H1 (cell line): ENCODE measurements at regions not wholly inside any gene's neighbourhood (a gene's known extent, or its start where the extent isn't known, plus 50 kb on each side); places are given as distances from the start of the nearest gene placed in this dataset.
A peak's percentile ranks its signal among the peaks of the same experiment; 100 is the strongest.

ENCODE experiments used
- CTCF ChIA-PET: fragments of 300-600 bp; sonication (Branson Sonifier 250); formaldehyde crosslinking; loops from one replicate; lab custom pipeline; 2021; ENCODE audit not compliant: partially characterized antibody; lab: Charles Lee
- POLR2A ChIA-PET: fragments of 300-600 bp; sonication (Branson Sonifier 250); formaldehyde crosslinking; loops from one replicate; lab custom pipeline; 2021; ENCODE audit warnings: inconsistent platforms; ENCODE audit not compliant: partially characterized antibody; lab: Charles Lee
- DNase-seq, 2 experiments: peaks; one replicate each; pipeline versions ENCODE4 v3.0.0 to v3.0.0-alpha.2; 2010 to 2022; ENCODE audit warnings: low spot score in 2 of 2, low read depth in 1 of 2, mixed read lengths in 1 of 2
- FAIRE-seq: peaks from 2 replicates; lab custom pipeline; 2011; peaks lifted over from hg19 to GRCh38; lab: Jason Lieb, UNC
- H2AFZ ChIP-seq: 2 replicates; pipeline ENCODE4 v1.8.1; 2012; ENCODE audit warnings: low read length, inconsistent platforms
- H2AK5ac ChIP-seq: 2 replicates; pipeline ENCODE4 v1.6.1; 2013; ENCODE audit warnings: low read depth, low read length
- H2BK120ac ChIP-seq: replicated peaks from 2 replicates; pipeline ENCODE3; 2013; ENCODE audit warnings: low read depth, low read length, inconsistent platforms
- H2BK12ac ChIP-seq: 2 replicates; pipeline ENCODE4 v1.6.1; 2013; ENCODE audit warnings: low read depth, low read length
- H2BK15ac ChIP-seq: 2 replicates; pipeline ENCODE4 v1.6.1; 2013; ENCODE audit warnings: low read length
- H2BK20ac ChIP-seq: 2 replicates; pipeline ENCODE4 v1.6.1; 2013; ENCODE audit warnings: low read length
- H2BK5ac ChIP-seq: 2 replicates; pipeline ENCODE4 v1.6.1; 2013; ENCODE audit warnings: low read depth, low read length
- H3K14ac ChIP-seq: 2 replicates; pipeline ENCODE4 v1.6.1; 2013; ENCODE audit warnings: inconsistent platforms; ENCODE audit not compliant: insufficient read length
- H3K18ac ChIP-seq: 2 replicates; pipeline ENCODE4 v1.6.1; 2013; ENCODE audit warnings: low read length; ENCODE audit errors: extremely low read depth
- H3K23ac ChIP-seq: 2 replicates; pipeline ENCODE4 v1.6.1; 2013; ENCODE audit warnings: inconsistent platforms; ENCODE audit not compliant: insufficient read length
- H3K23me2 ChIP-seq: 2 replicates; pipeline ENCODE4 v1.6.1; 2013; ENCODE audit warnings: low read depth, low read length
- H3K27ac ChIP-seq: 2 replicates; pipeline ENCODE4 v1.6.1; 2011; ENCODE audit warnings: low read depth, low read length, inconsistent platforms
- H3K27me3 ChIP-seq, 4 experiments: replicated peaks in 1 of 4; 1 replicate in 1 of 4; 2 replicates in 3 of 4; pipeline versions ENCODE4 v1.6.1 to v1.8.1; 2011 to 2013; ENCODE audit warnings: low read length in 3 of 4, mild to moderate bottlenecking in 3 of 4, inconsistent platforms in 2 of 4, mixed read lengths in 2 of 4, moderate library complexity in 1 of 4; ENCODE audit not compliant: control insufficient read depth in 3 of 4, insufficient read depth in 3 of 4; ENCODE audit errors: extremely low read depth in 1 of 4
- H3K36me3 ChIP-seq, 4 experiments: 2 replicates each; pipeline versions ENCODE4 v1.6.1 to v1.8.1; 2011 to 2013; ENCODE audit warnings: mild to moderate bottlenecking in 4 of 4, low read length in 3 of 4, moderate library complexity in 2 of 4, control low read depth in 1 of 4, inconsistent platforms in 1 of 4; ENCODE audit not compliant: insufficient read depth in 4 of 4, control insufficient read depth in 2 of 4
- H3K4ac ChIP-seq: replicated peaks from 2 replicates; pipeline ENCODE3; 2013; ENCODE audit warnings: low read length, low read depth, mixed read lengths, inconsistent platforms; ENCODE audit not compliant: insufficient read length
- H3K4me1 ChIP-seq, 4 experiments: replicated peaks in 1 of 4; 1 replicate in 1 of 4; 2 replicates in 3 of 4; pipeline versions ENCODE4 v1.6.1 to v1.8.1; 2011 to 2013; ENCODE audit warnings: low read length in 3 of 4, inconsistent platforms in 2 of 4, mixed read lengths in 1 of 4; ENCODE audit not compliant: insufficient read depth in 4 of 4, control insufficient read depth in 3 of 4
- H3K4me2 ChIP-seq, 2 experiments: 2 replicates each; pipeline versions ENCODE4 v1.6.1 to v1.8.1; 2011 to 2013; ENCODE audit warnings: low read depth in 2 of 2, low read length in 2 of 2, control low read depth in 1 of 2, inconsistent platforms in 1 of 2, mild to moderate bottlenecking in 1 of 2; ENCODE audit not compliant: insufficient read depth in 1 of 2
- H3K4me3 ChIP-seq, 4 experiments: fragments of 200-600, 300-600 bp in 1 of 4; sonication (generic), shearing (Covaris generic), sonication (Bioruptor Twin) in 1 of 4; 2 replicates each; pipeline versions ENCODE4 v1.5.1 to v1.8.1; 2011 to 2016; ENCODE audit warnings: low read length in 4 of 4, low read depth in 3 of 4, control low read depth in 2 of 4, inconsistent platforms in 2 of 4, mild to moderate bottlenecking in 2 of 4, mixed read lengths in 1 of 4, moderate library complexity in 1 of 4; ENCODE audit not compliant: insufficient read depth in 2 of 4; ENCODE audit errors: extremely low read depth in 1 of 4
- H3K56ac ChIP-seq: replicated peaks from 2 replicates; pipeline ENCODE3; 2013; ENCODE audit warnings: low read depth, mild to moderate bottlenecking, mixed read lengths, low read length, inconsistent platforms; ENCODE audit not compliant: insufficient read length
- H3K79me1 ChIP-seq: 2 replicates; pipeline ENCODE4 v1.6.1; 2013; ENCODE audit warnings: low read depth, low read length, control low read depth
- H3K79me2 ChIP-seq, 2 experiments: 2 replicates each; pipeline versions ENCODE4 v1.6.1 to v1.8.1; 2012 to 2013; ENCODE audit warnings: low read length in 2 of 2, mild to moderate bottlenecking in 2 of 2, inconsistent platforms in 1 of 2; ENCODE audit not compliant: insufficient read depth in 2 of 2, control insufficient read depth in 1 of 2
- H3K9ac ChIP-seq, 4 experiments: replicated peaks in 1 of 4; 1 replicate in 1 of 4; 2 replicates in 3 of 4; pipeline versions ENCODE4 v1.6.1 to v1.8.1; 2011 to 2013; ENCODE audit warnings: low read depth in 3 of 4, low read length in 3 of 4, control low read depth in 2 of 4, mild to moderate bottlenecking in 2 of 4, moderate library complexity in 2 of 4, inconsistent platforms in 1 of 4; ENCODE audit errors: extremely low read depth in 1 of 4
- H3K9me3 ChIP-seq, 2 experiments: 2 replicates each; pipeline versions ENCODE4 v1.6.1 to v1.8.1; 2012 to 2013; ENCODE audit warnings: mild to moderate bottlenecking in 2 of 2, moderate library complexity in 2 of 2, control low read depth in 1 of 2, inconsistent platforms in 1 of 2, low read depth in 1 of 2, low read length in 1 of 2, mixed read lengths in 1 of 2; ENCODE audit not compliant: insufficient read depth in 2 of 2
- H4K20me1 ChIP-seq, 2 experiments: replicated peaks in 1 of 2; 2 replicates each; pipeline versions ENCODE3 to v1.8.1; 2011 to 2013; ENCODE audit warnings: inconsistent platforms in 2 of 2, low read length in 2 of 2, mild to moderate bottlenecking in 1 of 2; ENCODE audit not compliant: insufficient read depth in 2 of 2, control insufficient read depth in 1 of 2
- H4K5ac ChIP-seq: 2 replicates; pipeline ENCODE4 v1.6.1; 2013; ENCODE audit warnings: low read length, low read depth, mixed read lengths, inconsistent platforms; ENCODE audit not compliant: insufficient read length
- H4K8ac ChIP-seq: 2 replicates; pipeline ENCODE4 v1.8.0; 2013; ENCODE audit warnings: mild to moderate bottlenecking, moderate library complexity, low read length, inconsistent platforms; ENCODE audit not compliant: insufficient read depth; ENCODE audit errors: extremely low read depth
- H4K91ac ChIP-seq: replicated peaks from 2 replicates; pipeline ENCODE3; 2013; ENCODE audit warnings: low read length, mixed read lengths, inconsistent platforms; ENCODE audit not compliant: insufficient read length
- BRCA1 ChIP-seq: IDR thresholded peaks from 2 replicates; pipeline ENCODE4 v1.6.1; 2012; ENCODE audit warnings: low read depth, low read length, improper control_type of control experiment
- CTBP2 ChIP-seq: IDR thresholded peaks from 2 replicates; pipeline ENCODE4 v1.7.0; 2011; ENCODE audit warnings: borderline replicate concordance, mild to moderate bottlenecking, moderate library complexity, mixed read lengths, low read length; ENCODE audit not compliant: insufficient read depth, insufficient read length
- EZH2 ChIP-seq: fragments of 200-600 bp; sonication (generic); IDR thresholded peaks from 2 replicates; pipeline ENCODE4 v1.7.1; 2012; ENCODE audit warnings: low read depth, mild to moderate bottlenecking, moderate library complexity, low read length, inconsistent platforms; ENCODE audit not compliant: severe bottlenecking
- JUN ChIP-seq: IDR thresholded peaks from 2 replicates; pipeline ENCODE4 v1.6.1; 2011; ENCODE audit warnings: low read depth, mild to moderate bottlenecking, improper control_type of control experiment, low read length
- KDM4A ChIP-seq: IDR thresholded peaks from one replicate; pipeline ENCODE4 v1.7.1; 2012; ENCODE audit warnings: low read depth, mild to moderate bottlenecking, moderate library complexity, low read length, inconsistent platforms; ENCODE audit not compliant: severe bottlenecking
- KDM5A ChIP-seq: fragments of 200-600 bp; IDR thresholded peaks from 2 replicates; pipeline ENCODE4 v1.7.1; 2012; ENCODE audit warnings: mild to moderate bottlenecking, low read length, inconsistent platforms, mixed read lengths
- PHF8 ChIP-seq: fragments of 200-600 bp; sonication (generic); conservative IDR thresholded peaks from 2 replicates; pipeline ENCODE4 v1.7.1; 2012; ENCODE audit warnings: low read depth, mild to moderate bottlenecking, inconsistent platforms, low read length, moderate library complexity
- POLR2AphosphoS5 ChIP-seq: IDR thresholded peaks from 2 replicates; pipeline ENCODE4 v1.6.1; 2011; ENCODE audit warnings: low read depth, low read length
- POU5F1 ChIP-seq: IDR thresholded peaks from 2 replicates; pipeline ENCODE4 v1.6.1; 2011; ENCODE audit warnings: low read depth, mild to moderate bottlenecking, low read length, moderate library complexity
- RBBP5 ChIP-seq: IDR thresholded peaks from 2 replicates; pipeline ENCODE4 v1.7.1; 2012; ENCODE audit warnings: low read depth, mild to moderate bottlenecking, inconsistent platforms, low read length, moderate library complexity, borderline replicate concordance
- SAP30 ChIP-seq: fragments of 300-600 bp; sonication (generic); IDR thresholded peaks from 2 replicates; pipeline ENCODE4 v1.7.1; 2012; ENCODE audit warnings: low read length, moderate library complexity, mild to moderate bottlenecking, inconsistent platforms; ENCODE audit not compliant: insufficient read depth, insufficient replicate concordance
- SIN3A ChIP-seq, 2 experiments: IDR thresholded peaks in 1 of 2; conservative IDR thresholded peaks in 1 of 2; 2 replicates each; pipeline ENCODE4 v1.6.1; 2011 to 2012; ENCODE audit warnings: low read length in 2 of 2, improper control_type of control experiment in 1 of 2, low read depth in 1 of 2, mild to moderate bottlenecking in 1 of 2
- SRF ChIP-seq: IDR thresholded peaks from 2 replicates; pipeline ENCODE4 v1.6.1; 2011; ENCODE audit warnings: mild to moderate bottlenecking, low read depth, low read length, moderate library complexity
- ZNF274 ChIP-seq: IDR thresholded peaks from 2 replicates; pipeline ENCODE4 v1.7.0; 2012; ENCODE audit warnings: low read length, borderline replicate concordance; ENCODE audit errors: extremely low read depth
- WGBS, 2 experiments: shearing (Covaris generic) in 1 of 2; methylation state at CpG; one replicate each; pipeline versions ENCODE4 v1.1.6 to v1.1.7; 2013 to 2015; ENCODE audit warnings: low lambda C conversion rate in 2 of 2, mixed read lengths in 2 of 2, inconsistent platforms in 1 of 2, low coverage in 1 of 2, missing lambda C conversion rate in 1 of 2; ENCODE audit not compliant: insufficient replicate concordance in 2 of 2, insufficient coverage in 1 of 2, insufficient read length in 1 of 2; ENCODE audit errors: extremely low coverage in 1 of 2, missing lambda C conversion rate in 1 of 2; 5-methylcytosine and 5-hydroxymethylcytosine counted together

DNA sequence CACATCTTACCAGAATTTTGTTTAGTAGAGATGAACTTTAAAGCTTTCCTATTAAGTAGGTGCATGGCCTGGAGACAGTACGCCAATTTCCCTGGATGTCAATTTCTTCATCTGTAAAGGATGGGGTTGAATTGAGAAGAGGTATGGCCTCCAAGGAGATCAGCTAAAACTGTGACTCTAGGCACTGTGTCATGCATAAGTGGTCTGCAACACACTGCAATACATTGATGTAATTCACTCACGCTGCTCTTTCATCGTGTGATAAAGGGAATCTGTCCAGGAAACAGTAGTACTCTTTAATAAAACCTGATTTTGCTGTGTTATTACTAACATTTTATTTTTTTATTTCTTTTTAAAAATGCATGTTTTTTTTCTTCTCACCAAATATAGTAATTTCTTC lies 795.8 kb downstream of the DIAPH3 start:
- no peak overlapping the region for H3K14ac ChIP-seq
- H3K27me3 ChIP-seq: no peaks in the 10 kb centered on the region
- H2BK15ac ChIP-seq: no peak overlapping the region
- no peaks in the 10 kb centered on the region for H4K20me1 ChIP-seq
- H3K36me3 ChIP-seq: no peaks in the 10 kb centered on the region
- no peak overlapping the region for H3K56ac ChIP-seq
- no peak overlapping the region for H3K4me3 ChIP-seq
- no peak overlapping the region for H3K4ac ChIP-seq
- no peak overlapping the region for H4K8ac ChIP-seq
- H3K79me1 ChIP-seq: no peaks in the 10 kb centered on the region
- peak overlapping the region; percentile 73 for H2BK120ac ChIP-seq
- H3K9ac ChIP-seq: no peak overlapping the region
- H2BK20ac ChIP-seq: no peak overlapping the region
- POLR2A ChIA-PET: no interaction called here
- H3K9me3 ChIP-seq: no peaks in the 10 kb centered on the region
- no peaks in the 10 kb centered on the region for H3K79me2 ChIP-seq
- no peak overlapping the region for H4K5ac ChIP-seq
- no peak overlapping the region for H2AFZ ChIP-seq
- DNase-seq (no peak), FAIRE-seq (no peak)
- no peak overlapping the region for H3K18ac ChIP-seq
- no peak overlapping the region for H2BK12ac ChIP-seq
- no peak overlapping the region for H3K27ac ChIP-seq
- no peaks in the 10 kb centered on the region; a peak in 1 of 7 replicates for H3K4me1 ChIP-seq
- H2AK5ac ChIP-seq: no peak overlapping the region
- CTCF ChIA-PET: interaction anchor here (0.5 to 1.1 kb wide), 5 partner anchors 13 to 119 kb away, joined by 3 to 4 read pairs (median 3); no protein-coding TSS in a partner anchor
- H2BK5ac ChIP-seq: no peak overlapping the region
- no peaks in the 10 kb centered on the region; the same call in 1 of the 2 replicates for H3K23me2 ChIP-seq
- no peak overlapping the region for H3K4me2 ChIP-seq
- no peak overlapping the region for H3K23ac ChIP-seq
- H4K91ac ChIP-seq: no peak overlapping the region
- WGBS, 2 experiments: 88% methylated on average over 3 of the region's 3 CpGs; no CpG with 5 or more reads in 1 of the 2 experiments
- TF ChIP-seq SIN3A (conservative IDR thresholded peaks at IDR 0.05 in 1 of 2, IDR thresholded peaks at IDR 0.05 in 1 of 2; ENCODE audit: low read depth in 1 of 2, low read length in 2 of 2) (no peak), POLR2AphosphoS5 (no peak), KDM4A (no peak), RBBP5 (no peak), JUN (no peak), SRF (no peak), SAP30 (no peak), EZH2 (no peak), POU5F1 (no peak), KDM5A (no peak), CTBP2 (no peak), ZNF274 (no peak), BRCA1 (no peak), PHF8 (no peak)
